ENCODE measurements at regions not wholly inside any gene's neighbourhood (a gene's known extent, or its start where the extent isn't known, plus 50 kb on each side); places are given as distances from the start of the nearest gene placed in this dataset.

DNA sequence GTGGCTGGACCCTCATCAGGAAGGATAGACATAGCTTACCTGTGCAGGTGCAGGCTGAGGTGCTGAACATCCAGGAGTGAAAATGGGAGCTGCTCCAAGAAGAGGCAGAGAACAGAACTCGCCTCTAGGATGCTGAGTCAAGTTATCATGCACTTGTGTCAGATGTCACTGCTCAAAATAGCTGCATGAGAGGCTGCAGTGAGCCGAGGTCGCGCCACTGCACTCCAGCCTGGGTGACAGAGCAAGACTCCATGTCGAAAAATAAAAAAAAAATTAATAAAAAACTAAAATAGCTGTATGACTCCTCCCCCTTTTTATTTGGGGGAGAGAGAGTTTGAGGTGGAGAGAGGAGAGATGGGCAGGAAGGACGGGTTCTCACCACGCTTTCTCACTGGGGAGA is 148.8 kb downstream of the FOXL1 start:
- Histone ChIP-seq H3K27ac (no peak overlapping the region), H3K36me3 (no peaks in the 10 kb centered on the region), H3K9me3 (no peaks in the 10 kb centered on the region), H3K4me3 (no peak overlapping the region), H3K4me1 (no peaks in the 10 kb centered on the region), H3K27me3 (ENCODE audit: low read depth) (peaks cover 35% of the 10 kb centered on the region)
- ATAC-seq (no peak), DNase-seq (no peak)
- TF ChIP-seq CTCF (IDR thresholded peaks at IDR 0.05), result no peak
- intact Hi-C loops (cut with DNase I), result no loop called here

DNA sequence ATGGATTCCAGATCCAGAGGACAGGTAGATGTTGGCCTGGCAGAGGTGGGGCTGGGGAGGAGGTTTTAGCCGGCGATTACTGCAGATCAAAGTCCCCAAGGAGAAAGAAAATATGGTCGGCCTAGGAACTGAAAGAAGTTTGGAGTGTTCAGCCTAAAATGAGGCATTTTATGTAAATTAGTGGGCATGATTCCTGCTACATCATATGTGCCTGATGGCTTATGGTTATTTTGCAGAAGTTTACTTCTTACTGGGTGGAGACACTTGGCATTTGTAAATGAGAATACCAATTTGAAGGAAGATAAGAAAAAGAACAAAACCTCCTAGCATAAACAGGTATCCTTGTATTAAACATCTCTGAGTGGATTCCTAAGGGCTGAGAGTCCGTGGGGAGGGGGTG is 149.3 kb downstream of the FOXL1 start:
- no peak for ATAC-seq
- H3K27ac ChIP-seq, result no peak overlapping the region
- H3K27me3 ChIP-seq (ENCODE audit: low read depth), result peaks cover 40% of the 10 kb centered on the region
- intact Hi-C loops (cut with DNase I), result no loop called here
- no peaks in the 10 kb centered on the region for H3K9me3 ChIP-seq
- no peaks in the 10 kb centered on the region for H3K4me1 ChIP-seq
- H3K36me3 ChIP-seq, result no peaks in the 10 kb centered on the region
- H3K4me3 ChIP-seq, result no peak overlapping the region
- no peak for TF ChIP-seq CTCF (IDR thresholded peaks at IDR 0.05)
- no peak for DNase-seq

GRCh38 chr16:86729686-86730085 is 151.3 kb downstream of the FOXL1 start:
- Histone ChIP-seq H3K27me3 (ENCODE audit: low read depth) (peaks cover 61% of the 10 kb centered on the region), H3K4me1 (no peaks in the 10 kb centered on the region), H3K9me3 (no peaks in the 10 kb centered on the region), H3K36me3 (no peaks in the 10 kb centered on the region), H3K27ac (no peak overlapping the region), H3K4me3 (no peak overlapping the region)
- TF ChIP-seq CTCF (IDR thresholded peaks at IDR 0.05), result no peak
- ATAC-seq, result no peak
- no peak for DNase-seq
- intact Hi-C loops (cut with DNase I), result no loop called here

DNA sequence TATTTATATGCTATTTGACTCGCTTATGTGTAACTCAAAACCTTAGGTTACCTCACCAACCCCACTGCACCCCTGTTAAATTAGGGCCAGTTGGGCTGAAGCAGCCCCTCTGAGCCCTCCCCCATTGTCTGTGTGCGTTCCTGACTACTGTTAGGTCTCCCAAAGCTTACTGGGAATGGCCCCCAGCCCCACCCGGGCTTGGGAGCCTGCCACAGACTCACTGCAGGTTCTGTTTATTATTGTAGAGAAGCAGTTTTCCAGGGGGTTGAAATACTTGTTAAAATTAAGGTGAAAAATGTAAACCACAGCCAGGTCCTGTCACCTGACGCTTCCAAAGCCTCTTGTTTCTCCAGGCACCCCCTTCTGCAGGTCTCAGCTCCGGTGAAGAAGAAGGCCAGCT is 151.7 kb downstream of the FOXL1 start:
- intact Hi-C loops (cut with DNase I), result no loop called here
- no peak for ATAC-seq
- Histone ChIP-seq H3K27me3 (ENCODE audit: low read depth) (peaks cover 64% of the 10 kb centered on the region), H3K4me1 (no peaks in the 10 kb centered on the region), H3K27ac (no peak overlapping the region), H3K9me3 (no peaks in the 10 kb centered on the region), H3K4me3 (no peak overlapping the region), H3K36me3 (no peaks in the 10 kb centered on the region)
- no peak for TF ChIP-seq CTCF (IDR thresholded peaks at IDR 0.05)
- DNase-seq, result no peak

DNA sequence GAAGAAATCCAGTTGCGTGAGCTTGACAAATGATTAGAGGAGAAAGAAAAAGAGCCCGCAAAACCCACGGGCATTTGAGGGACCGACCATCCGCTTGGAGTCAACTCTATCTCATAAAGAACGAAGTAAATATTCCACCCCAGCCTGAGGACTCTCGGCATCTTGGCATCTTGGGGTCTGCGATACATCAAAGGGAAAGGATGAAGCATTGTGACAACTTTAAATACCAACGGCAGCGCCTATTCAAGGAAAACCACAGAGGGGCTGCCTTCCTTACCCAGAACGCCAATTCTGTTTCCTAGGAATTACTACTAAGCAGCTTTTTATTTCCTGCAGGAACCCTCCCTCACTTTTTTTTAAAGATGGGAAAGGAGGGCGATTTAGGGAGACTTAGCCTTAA is 152.2 kb downstream of the FOXL1 start:
- no peak for TF ChIP-seq CTCF (IDR thresholded peaks at IDR 0.05)
- no peak for DNase-seq
- Histone ChIP-seq H3K4me1 (no peaks in the 10 kb centered on the region), H3K27ac (no peak overlapping the region), H3K36me3 (no peaks in the 10 kb centered on the region), H3K9me3 (no peaks in the 10 kb centered on the region), H3K4me3 (no peak overlapping the region), H3K27me3 (ENCODE audit: low read depth) (peaks cover 64% of the 10 kb centered on the region)
- intact Hi-C loops (cut with DNase I), result no loop called here
- no peak for ATAC-seq
